ENCODE measurements at regions not wholly inside any gene's neighbourhood (a gene's known extent, or its start where the extent isn't known, plus 50 kb on each side); places are given as distances from the start of the nearest gene placed in this dataset.
"Not testable (repeated sequence)": the region's sequence is repeated elsewhere in the genome, so short reads cannot be mapped to it uniquely, and the experiment has no call there.

DNA sequence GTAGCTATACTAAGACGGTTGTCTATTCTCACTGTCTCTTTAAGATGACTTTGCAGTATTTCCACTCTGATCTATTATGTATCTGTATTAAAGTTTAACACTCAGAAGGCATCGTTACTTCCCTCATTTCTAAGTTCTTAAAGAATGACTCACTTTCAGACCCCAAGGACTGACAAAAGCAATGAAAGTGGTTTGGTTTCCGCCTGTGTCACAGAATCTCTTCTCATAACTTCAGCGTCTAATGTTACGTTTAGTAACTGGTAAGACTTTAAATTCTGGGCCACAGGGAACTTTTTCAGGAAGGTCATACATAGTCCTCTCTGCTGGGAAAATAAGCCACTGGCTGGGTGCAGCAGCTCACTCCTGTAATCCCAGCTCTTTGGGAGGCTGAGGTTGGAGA, 892.0 kb upstream of the AUTS2 start:
- DNase-seq: no peak
- Histone ChIP-seq H3K36me3 (no peaks in the 10 kb centered on the region), H3K27me3 (peaks cover 0 to 6% of the 10 kb centered on the region in 2 donors), H3K4me1 (no peaks in the 10 kb centered on the region), H3K4me3 (no peak overlapping the region), H3K27ac (no peak overlapping the region), H3K9me3 (peaks cover 0 to 3% (median 0%) of the 10 kb centered on the region in 3 donors)
- TF ChIP-seq, protein P1, sequence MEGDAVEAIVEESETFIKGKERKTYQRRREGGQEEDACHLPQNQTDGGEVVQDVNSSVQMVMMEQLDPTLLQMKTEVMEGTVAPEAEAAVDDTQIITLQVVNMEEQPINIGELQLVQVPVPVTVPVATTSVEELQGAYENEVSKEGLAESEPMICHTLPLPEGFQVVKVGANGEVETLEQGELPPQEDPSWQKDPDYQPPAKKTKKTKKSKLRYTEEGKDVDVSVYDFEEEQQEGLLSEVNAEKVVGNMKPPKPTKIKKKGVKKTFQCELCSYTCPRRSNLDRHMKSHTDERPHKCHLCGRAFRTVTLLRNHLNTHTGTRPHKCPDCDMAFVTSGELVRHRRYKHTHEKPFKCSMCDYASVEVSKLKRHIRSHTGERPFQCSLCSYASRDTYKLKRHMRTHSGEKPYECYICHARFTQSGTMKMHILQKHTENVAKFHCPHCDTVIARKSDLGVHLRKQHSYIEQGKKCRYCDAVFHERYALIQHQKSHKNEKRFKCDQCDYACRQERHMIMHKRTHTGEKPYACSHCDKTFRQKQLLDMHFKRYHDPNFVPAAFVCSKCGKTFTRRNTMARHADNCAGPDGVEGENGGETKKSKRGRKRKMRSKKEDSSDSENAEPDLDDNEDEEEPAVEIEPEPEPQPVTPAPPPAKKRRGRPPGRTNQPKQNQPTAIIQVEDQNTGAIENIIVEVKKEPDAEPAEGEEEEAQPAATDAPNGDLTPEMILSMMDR (IDR thresholded peaks at IDR 0.05): no peak
- intact Hi-C loops (cut with DNase I; ENCODE audit: low total_unique reads): no loop called here

- TF ChIP-seq, protein P1 (IDR thresholded peaks at IDR 0.05): no peak
- H3K27ac ChIP-seq: no peak overlapping the region
- peaks cover 0 to 3% (median 0%) of the 10 kb centered on the region in 3 donors for H3K9me3 ChIP-seq
- DNase-seq: no peak
- intact Hi-C loops (cut with DNase I; ENCODE audit: low total_unique reads): no loop called here
- no peaks in the 10 kb centered on the region for H3K4me1 ChIP-seq
- no peaks in the 10 kb centered on the region for H3K36me3 ChIP-seq
- H3K4me3 ChIP-seq: no peak overlapping the region
- H3K27me3 ChIP-seq: peaks cover 0 to 6% of the 10 kb centered on the region in 2 donors
Measured at GRCh38 chr7:68707159-68707558, 891.1 kb upstream of the AUTS2 start.

GRCh38 chr7:68707958-68708357, 890.3 kb upstream of the AUTS2 start:
- Histone ChIP-seq H3K4me3 (no peak overlapping the region), H3K36me3 (no peaks in the 10 kb centered on the region), H3K9me3 (peaks cover 0 to 3% (median 0%) of the 10 kb centered on the region in 3 donors), H3K4me1 (no peaks in the 10 kb centered on the region), H3K27ac (no peak overlapping the region), H3K27me3 (peaks cover 0 to 6% of the 10 kb centered on the region in 2 donors)
- TF ChIP-seq, protein P1 (IDR thresholded peaks at IDR 0.05): no peak
- intact Hi-C loops (cut with DNase I; ENCODE audit: low total_unique reads): no loop called here
- no peak for DNase-seq

DNA sequence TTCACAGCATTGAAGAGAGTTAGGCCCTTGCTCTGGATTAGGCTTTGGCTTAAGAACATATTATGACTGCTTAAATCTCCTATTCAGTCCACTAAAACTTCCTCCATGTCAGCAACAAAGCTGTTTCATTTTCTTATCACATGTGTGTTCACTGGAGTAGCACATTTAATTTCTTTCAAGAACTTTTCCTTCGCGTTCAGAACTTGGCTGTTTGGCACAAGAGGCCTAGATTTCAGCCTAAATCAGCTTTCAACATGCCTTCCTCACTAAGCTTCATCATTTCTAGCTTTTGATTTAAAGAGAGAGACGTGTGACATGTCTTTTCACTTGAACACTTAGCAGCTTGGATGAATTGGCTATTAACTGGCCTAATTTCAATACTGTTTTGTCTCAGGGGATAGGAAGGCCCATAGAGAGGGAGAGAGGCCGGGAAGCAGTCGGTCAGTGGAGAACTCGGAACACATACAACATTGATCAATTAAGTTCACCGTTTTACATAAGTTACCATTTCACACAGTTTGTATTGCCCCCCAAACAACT, 885.2 kb upstream of the AUTS2 start:
- H3K4me3 ChIP-seq: no peak overlapping the region
- intact Hi-C loops (cut with DNase I; ENCODE audit: low total_unique reads): no loop called here
- H3K4me1 ChIP-seq: no peaks in the 10 kb centered on the region
- DNase-seq: no peak
- no peak overlapping the region for H3K27ac ChIP-seq
- H3K9me3 ChIP-seq: peaks cover 0 to 3% (median 0%) of the 10 kb centered on the region in 3 donors
- no peaks in the 10 kb centered on the region for H3K27me3 ChIP-seq
- H3K36me3 ChIP-seq: no peaks in the 10 kb centered on the region
- TF ChIP-seq, protein P1 (IDR thresholded peaks at IDR 0.05): no peak

- H3K4me1 ChIP-seq; H3K27ac ChIP-seq; intact Hi-C loops (cut with DNase I; ENCODE audit: low total_unique reads); H3K9me3 ChIP-seq; DNase-seq; H3K27me3 ChIP-seq; H3K4me3 ChIP-seq; H3K36me3 ChIP-seq: not testable (repeated sequence)
Measured at GRCh38 chr7:68714135-68714534, 884.1 kb upstream of the AUTS2 start.

- intact Hi-C loops (cut with DNase I; ENCODE audit: low total_unique reads): no loop called here
- no peaks in the 10 kb centered on the region for H3K36me3 ChIP-seq
- no peak overlapping the region for H3K4me3 ChIP-seq
- TF ChIP-seq, protein P1 (IDR thresholded peaks at IDR 0.05): no peak
- H3K27ac ChIP-seq: no peak overlapping the region
- H3K27me3 ChIP-seq: no peaks in the 10 kb centered on the region
- DNase-seq: no peak
- no peaks in the 10 kb centered on the region for H3K9me3 ChIP-seq
- no peaks in the 10 kb centered on the region for H3K4me1 ChIP-seq
Measured at GRCh38 chr7:68715907-68716306, 882.4 kb upstream of the AUTS2 start.
